B cell (primary cell): ENCODE measurements at regions not wholly inside any gene's neighbourhood (a gene's known extent, or its start where the extent isn't known, plus 50 kb on each side); places are given as distances from the start of the nearest gene placed in this dataset.

Experiments
- ATAC-seq: fragments of 200-7000 bp; cut with Tn5 transposase; one replicate; pipeline ENCODE4 v1.10.0; 2021; ENCODE audit warnings: low read depth, mild to moderate bottlenecking, moderate number of reproducible peaks, moderate library complexity
- CTCF ChIA-PET: fragments of 350-600 bp; sonication (Branson Sonifier 250); formaldehyde crosslinking; loops from one replicate; lab custom pipeline; 2021; ENCODE audit warnings: antibody characterized with exemption, inconsistent platforms; lab: Charles Lee
- POLR2A ChIA-PET: fragments of 350-600 bp; sonication (Branson Sonifier 250); formaldehyde crosslinking; loops from one replicate; lab custom pipeline; 2021; ENCODE audit warnings: antibody characterized with exemption; lab: Charles Lee
- DNase-seq: peaks from one replicate; pipeline ENCODE4 v3.0.0; 2013
- H2AFZ ChIP-seq: 2 replicates; pipeline ENCODE4 v1.6.1; 2012; ENCODE audit warnings: mild to moderate bottlenecking, low read depth, low read length; ENCODE audit not compliant: insufficient read depth, poor library complexity, severe bottlenecking
- H3K27ac ChIP-seq, 2 donors: 1 replicate in 1 of 2; 2 replicates in 1 of 2; pipeline ENCODE4 v1.5.1; 2012 to 2013; ENCODE audit warnings: low read length in 2 of 2, mild to moderate bottlenecking in 2 of 2, moderate library complexity in 1 of 2
- H3K27me3 ChIP-seq, 4 experiments: fragments of 200-600 bp in 1 of 4; sonication (generic) in 1 of 4; replicated peaks in 1 of 4; 1 replicate in 2 of 4; 2 replicates in 2 of 4; pipeline versions ENCODE4 v1.6.1 to v1.7.0; 2013 to 2016; ENCODE audit warnings: low read length in 3 of 4, mild to moderate bottlenecking in 2 of 4, mixed read lengths in 1 of 4, moderate library complexity in 1 of 4; ENCODE audit not compliant: insufficient read depth in 4 of 4, control insufficient read depth in 3 of 4; ENCODE audit errors: control extremely low read depth in 1 of 4
- H3K36me3 ChIP-seq, 2 experiments: replicated peaks in 1 of 2; 1 replicate in 1 of 2; 2 replicates in 1 of 2; pipeline versions ENCODE4 v1.6.1 to v1.7.1; 2013; ENCODE audit warnings: low read length in 1 of 2; ENCODE audit not compliant: insufficient read depth in 2 of 2, control insufficient read depth in 1 of 2; ENCODE audit errors: control extremely low read depth in 1 of 2, extremely low read depth in 1 of 2
- H3K4me1 ChIP-seq, 2 donors: fragments of 200-600 bp in 1 of 2; sonication (generic) in 1 of 2; 1 replicate in 1 of 2; 2 replicates in 1 of 2; pipeline versions ENCODE4 v1.5.1 to v1.6.1; 2013 to 2017; ENCODE audit warnings: low read length in 2 of 2; ENCODE audit not compliant: control insufficient read depth in 2 of 2, insufficient read depth in 2 of 2
- H3K4me2 ChIP-seq: replicated peaks from 2 replicates; pipeline ENCODE3; 2012; ENCODE audit warnings: mild to moderate bottlenecking, low read depth, low read length; ENCODE audit not compliant: poor library complexity, severe bottlenecking
- H3K4me3 ChIP-seq, 5 experiments: fragments of 200-600 bp in 1 of 5; sonication (generic) in 1 of 5; 1 replicate in 3 of 5; 2 replicates in 2 of 5; pipeline versions ENCODE4 v1.5.1 to v1.7.0; 2011 to 2016; ENCODE audit warnings: low read length in 4 of 5, mild to moderate bottlenecking in 4 of 5, low read depth in 2 of 5, control low read depth in 1 of 5, moderate library complexity in 1 of 5; ENCODE audit not compliant: insufficient read depth in 1 of 5; ENCODE audit errors: control extremely low read depth in 1 of 5, extremely low read depth in 1 of 5
- H3K79me2 ChIP-seq: fragments of 200-600 bp; sonication (generic); one replicate; pipeline ENCODE4 v1.6.0; 2016; ENCODE audit warnings: low read length; ENCODE audit not compliant: control insufficient read depth, insufficient read depth
- H3K9ac ChIP-seq: fragments of 200-600 bp; sonication (generic); 2 replicates; pipeline ENCODE4 v1.6.1; 2017; ENCODE audit warnings: mild to moderate bottlenecking, low read length, moderate library complexity
- H3K9me3 ChIP-seq, 3 donors: one replicate each; pipeline versions ENCODE4 v1.6.1 to v1.7.1; 2013; ENCODE audit warnings: low read length in 2 of 3; ENCODE audit not compliant: control insufficient read depth in 2 of 3, insufficient read depth in 1 of 3; ENCODE audit errors: control extremely low read depth in 1 of 3
- H4K20me1 ChIP-seq: 2 replicates; pipeline ENCODE4 v1.6.0; 2012; ENCODE audit warnings: mild to moderate bottlenecking, low read length; ENCODE audit not compliant: insufficient read depth, control insufficient read depth, poor library complexity, severe bottlenecking
- H3K27ac Mint-ChIP-seq: one replicate; pipeline ENCODE4 v1.8.0; 2021; ENCODE audit warnings: mixed read lengths
- H3K27me3 Mint-ChIP-seq: one replicate; pipeline ENCODE4 v1.8.0; 2021; ENCODE audit warnings: mixed read lengths
- H3K4me1 Mint-ChIP-seq: one replicate; pipeline ENCODE4 v1.8.0; 2021; ENCODE audit warnings: mixed read lengths
- H3K4me3 Mint-ChIP-seq: one replicate; pipeline ENCODE4 v1.8.0; 2021; ENCODE audit warnings: mixed read lengths
- H3K9me3 Mint-ChIP-seq: one replicate; pipeline ENCODE4 v1.8.0; 2022; ENCODE audit warnings: mixed read lengths; ENCODE audit not compliant: insufficient read depth
- CTCF ChIP-seq: fragments of 200-600 bp; IDR thresholded peaks from one replicate; pipeline ENCODE4 v1.8.0; 2022; ENCODE audit warnings: antibody characterized with exemption, mild to moderate bottlenecking
- EZH2 ChIP-seq: IDR thresholded peaks from 2 replicates; pipeline ENCODE4 v1.6.1; 2012; ENCODE audit warnings: borderline replicate concordance, low read depth, mild to moderate bottlenecking, moderate library complexity, low read length; ENCODE audit not compliant: insufficient read depth, poor library complexity, severe bottlenecking
- WGBS: methylation state at CpG from one replicate; pipeline ENCODE4 v1.1.5; 2013; ENCODE audit warnings: missing lambda C conversion rate; ENCODE audit not compliant: insufficient coverage; 5-methylcytosine and 5-hydroxymethylcytosine counted together
- intact Hi-C: fragments of 100-400 bp; cut with micrococcal nuclease; formaldehyde crosslinking; loops from one replicate; pipeline ENCODE4 v1.10.0; 2022

- Mint-ChIP-seq H3K27me3 (no peaks in the 10 kb centered on the region), H3K27ac (no peak overlapping the region), H3K9me3 (no peaks in the 10 kb centered on the region), H3K4me1 (no peaks in the 10 kb centered on the region), H3K4me3 (no peak overlapping the region)
- no peak overlapping the region for H2AFZ ChIP-seq
- H3K4me1 ChIP-seq, result no peaks in the 10 kb centered on the region
- no peaks in the 10 kb centered on the region for H4K20me1 ChIP-seq
- intact Hi-C loops, result no loop called here
- no peak for TF ChIP-seq EZH2
- TF ChIP-seq CTCF, result no peak
- H3K4me3 ChIP-seq, result no peak overlapping the region
- no peaks in the 10 kb centered on the region for H3K36me3 ChIP-seq
- no peaks in the 10 kb centered on the region for H3K79me2 ChIP-seq
- no peak overlapping the region for H3K4me2 ChIP-seq
- CTCF ChIA-PET, result no interaction called here
- POLR2A ChIA-PET, result no interaction called here
- WGBS, result 85% methylated on average over 2 of the region's 3 CpGs
- DNase-seq (no peak), ATAC-seq (no peak)
- no peak overlapping the region for H3K9ac ChIP-seq
- peaks cover 0 to 6% (median 0%) of the 10 kb centered on the region in 3 donors for H3K9me3 ChIP-seq
- peaks cover 0 to 5% (median 0%) of the 10 kb centered on the region in 4 experiments for H3K27me3 ChIP-seq
- H3K27ac ChIP-seq, result no peak overlapping the region
Observed at GRCh38 chr12:115672086-115672485, 605.4 kb downstream of the MED13L start.

GRCh38 chr12:115670869-115671268, 606.6 kb downstream of the MED13L start:
- H3K9me3 Mint-ChIP-seq, result no peaks in the 10 kb centered on the region
- Histone ChIP-seq H3K27ac (no peak overlapping the region), H3K4me1 (no peaks in the 10 kb centered on the region), H4K20me1 (no peaks in the 10 kb centered on the region), H3K27me3 (no peaks in the 10 kb centered on the region), H3K79me2 (no peaks in the 10 kb centered on the region), H2AFZ (no peak overlapping the region), H3K9me3 (peaks cover 0 to 6% (median 0%) of the 10 kb centered on the region in 3 donors), H3K9ac (no peak overlapping the region), H3K4me3 (no peak overlapping the region), H3K36me3 (no peaks in the 10 kb centered on the region), H3K4me2 (no peak overlapping the region)
- no peak for ATAC-seq
- TF ChIP-seq CTCF (no peak), EZH2 (no peak)
- no peak overlapping the region for H3K27ac Mint-ChIP-seq
- DNase-seq, result no peak
- H3K27me3 Mint-ChIP-seq, result no peaks in the 10 kb centered on the region
- no peak overlapping the region for H3K4me3 Mint-ChIP-seq
- no peaks in the 10 kb centered on the region for H3K4me1 Mint-ChIP-seq
- POLR2A ChIA-PET, result no interaction called here
- CTCF ChIA-PET, result no interaction called here
- intact Hi-C loops, result no loop called here
- 83% methylated on average over 1 of the region's 5 CpGs for WGBS
